Breast epithelium (tissue), 3 donors: ENCODE measurements at regions not wholly inside any gene's neighbourhood (a gene's known extent, or its start where the extent isn't known, plus 50 kb on each side); places are given as distances from the start of the nearest gene placed in this dataset.

Experiments
- POLR2A ChIP-seq: fragments of 450-650 bp; IDR thresholded peaks from one replicate; pipeline ENCODE4 v1.6.1; 2016; ENCODE audit warnings: antibody characterized with exemption, mild to moderate bottlenecking, moderate library complexity
- POLR2AphosphoS5 ChIP-seq, 3 donors: sonication (generic); formaldehyde crosslinking; IDR thresholded peaks; one replicate each; pipeline ENCODE4 v1.6.1; 2017; ENCODE audit warnings: antibody characterized with exemption in 3 of 3
- TF ChIP-seq, protein P1 (sequence below), 3 donors: fragments of 450-650 bp; IDR thresholded peaks; one replicate each; pipeline ENCODE4 v1.5.1; 2016 to 2017; ENCODE audit warnings: antibody characterized with exemption in 3 of 3, mild to moderate bottlenecking in 3 of 3, moderate library complexity in 3 of 3

DNA sequence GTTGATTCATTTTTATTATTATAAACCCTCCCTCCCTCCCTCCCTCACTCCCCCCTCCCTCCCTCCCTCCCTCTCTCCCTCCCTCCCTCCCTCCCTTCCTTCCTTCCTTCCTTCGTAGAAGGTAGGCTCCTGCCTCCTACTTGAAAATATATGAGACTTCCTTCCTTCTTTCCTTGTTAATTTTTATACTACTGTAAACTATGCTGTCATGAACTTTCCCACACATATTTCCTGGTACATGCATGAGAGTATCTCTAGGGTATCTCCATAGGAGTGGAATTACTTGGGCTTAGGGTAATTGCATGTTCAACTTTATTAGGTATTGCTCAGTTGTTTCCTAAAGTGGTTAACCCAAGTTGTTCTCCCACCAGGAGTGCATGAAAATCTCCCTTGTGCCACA, 330.6 kb downstream of the KCNRG start:
- no peak for TF ChIP-seq POLR2A
- TF ChIP-seq, protein P1, sequence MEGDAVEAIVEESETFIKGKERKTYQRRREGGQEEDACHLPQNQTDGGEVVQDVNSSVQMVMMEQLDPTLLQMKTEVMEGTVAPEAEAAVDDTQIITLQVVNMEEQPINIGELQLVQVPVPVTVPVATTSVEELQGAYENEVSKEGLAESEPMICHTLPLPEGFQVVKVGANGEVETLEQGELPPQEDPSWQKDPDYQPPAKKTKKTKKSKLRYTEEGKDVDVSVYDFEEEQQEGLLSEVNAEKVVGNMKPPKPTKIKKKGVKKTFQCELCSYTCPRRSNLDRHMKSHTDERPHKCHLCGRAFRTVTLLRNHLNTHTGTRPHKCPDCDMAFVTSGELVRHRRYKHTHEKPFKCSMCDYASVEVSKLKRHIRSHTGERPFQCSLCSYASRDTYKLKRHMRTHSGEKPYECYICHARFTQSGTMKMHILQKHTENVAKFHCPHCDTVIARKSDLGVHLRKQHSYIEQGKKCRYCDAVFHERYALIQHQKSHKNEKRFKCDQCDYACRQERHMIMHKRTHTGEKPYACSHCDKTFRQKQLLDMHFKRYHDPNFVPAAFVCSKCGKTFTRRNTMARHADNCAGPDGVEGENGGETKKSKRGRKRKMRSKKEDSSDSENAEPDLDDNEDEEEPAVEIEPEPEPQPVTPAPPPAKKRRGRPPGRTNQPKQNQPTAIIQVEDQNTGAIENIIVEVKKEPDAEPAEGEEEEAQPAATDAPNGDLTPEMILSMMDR (IDR thresholded peaks at IDR 0.05): no peak
- TF ChIP-seq POLR2AphosphoS5 (IDR thresholded peaks at IDR 0.05): no peak
